Sigmoid colon (tissue), 6 donors: ENCODE measurements at regions not wholly inside any gene's neighbourhood (a gene's known extent, or its start where the extent isn't known, plus 50 kb on each side); places are given as distances from the start of the nearest gene placed in this dataset.

Experiments
- DNase-seq: peaks from one replicate; pipeline ENCODE4 v3.0.0-alpha.2; 2019
- H3K27ac ChIP-seq, 4 donors: fragments of 200-600 bp; sonication (generic); one replicate each; pipeline ENCODE4 v1.5.1; 2016 to 2019; ENCODE audit warnings: mild to moderate bottlenecking in 1 of 4
- H3K27me3 ChIP-seq, 3 donors: fragments of 200-600 bp; sonication (generic); one replicate each; pipeline ENCODE4 v1.5.1; 2019; ENCODE audit warnings: mild to moderate bottlenecking in 1 of 3
- H3K36me3 ChIP-seq, 4 donors: fragments of 200-600 bp; sonication (generic); one replicate each; pipeline ENCODE4 v1.5.1; 2016 to 2019
- H3K4me1 ChIP-seq, 4 donors: fragments of 200-600 bp; sonication (generic); one replicate each; pipeline ENCODE4 v1.5.1; 2017 to 2019
- H3K4me3 ChIP-seq, 4 donors: fragments of 200-600 bp; sonication (generic); one replicate each; pipeline ENCODE4 v1.5.1; 2017 to 2019; ENCODE audit warnings: mild to moderate bottlenecking in 2 of 4, moderate library complexity in 1 of 4
- H3K9me3 ChIP-seq, 4 donors: fragments of 200-600 bp in 3 of 4; sonication (generic) in 3 of 4; one replicate each; pipeline versions ENCODE4 v1.5.1 to v1.6.1; 2013 to 2019
- EP300 ChIP-seq, 4 donors: sonication (generic); formaldehyde crosslinking; IDR thresholded peaks; one replicate each; pipeline ENCODE4 v1.6.1; 2017; ENCODE audit warnings: antibody characterized with exemption in 4 of 4
- POLR2A ChIP-seq, 2 donors: fragments of 450-650 bp; IDR thresholded peaks; one replicate each; pipeline ENCODE4 v1.6.1; 2016; ENCODE audit warnings: antibody characterized with exemption in 2 of 2, mild to moderate bottlenecking in 2 of 2, moderate library complexity in 2 of 2
- POLR2AphosphoS5 ChIP-seq, 4 donors: sonication (generic); formaldehyde crosslinking; IDR thresholded peaks; one replicate each; pipeline ENCODE4 v1.6.1; 2017; ENCODE audit warnings: antibody characterized with exemption in 4 of 4
- WGBS, 2 donors: extraction: QIAGEN DNeasy Blood & Tissue Kit; methylation state at CpG; one replicate each; pipeline ENCODE4 v1.1.7; 2013; 5-methylcytosine and 5-hydroxymethylcytosine counted together
- intact Hi-C: fragments of 100-400 bp; cut with DNase I; formaldehyde crosslinking; loops from one replicate; pipeline ENCODE4 v1.15.1; 2023
- TF ChIP-seq, protein P1 (sequence below), 4 experiments: fragments of 450-650 bp in 3 of 4; fragments of 200-600 bp in 1 of 4; IDR thresholded peaks; one replicate each; pipeline ENCODE4 v1.5.1; 2016 to 2019; ENCODE audit warnings: antibody characterized with exemption in 4 of 4, mild to moderate bottlenecking in 3 of 4, moderate library complexity in 2 of 4
- donor health status: healthy with polysubstance abuse.
- donor health status: healthy.

DNA sequence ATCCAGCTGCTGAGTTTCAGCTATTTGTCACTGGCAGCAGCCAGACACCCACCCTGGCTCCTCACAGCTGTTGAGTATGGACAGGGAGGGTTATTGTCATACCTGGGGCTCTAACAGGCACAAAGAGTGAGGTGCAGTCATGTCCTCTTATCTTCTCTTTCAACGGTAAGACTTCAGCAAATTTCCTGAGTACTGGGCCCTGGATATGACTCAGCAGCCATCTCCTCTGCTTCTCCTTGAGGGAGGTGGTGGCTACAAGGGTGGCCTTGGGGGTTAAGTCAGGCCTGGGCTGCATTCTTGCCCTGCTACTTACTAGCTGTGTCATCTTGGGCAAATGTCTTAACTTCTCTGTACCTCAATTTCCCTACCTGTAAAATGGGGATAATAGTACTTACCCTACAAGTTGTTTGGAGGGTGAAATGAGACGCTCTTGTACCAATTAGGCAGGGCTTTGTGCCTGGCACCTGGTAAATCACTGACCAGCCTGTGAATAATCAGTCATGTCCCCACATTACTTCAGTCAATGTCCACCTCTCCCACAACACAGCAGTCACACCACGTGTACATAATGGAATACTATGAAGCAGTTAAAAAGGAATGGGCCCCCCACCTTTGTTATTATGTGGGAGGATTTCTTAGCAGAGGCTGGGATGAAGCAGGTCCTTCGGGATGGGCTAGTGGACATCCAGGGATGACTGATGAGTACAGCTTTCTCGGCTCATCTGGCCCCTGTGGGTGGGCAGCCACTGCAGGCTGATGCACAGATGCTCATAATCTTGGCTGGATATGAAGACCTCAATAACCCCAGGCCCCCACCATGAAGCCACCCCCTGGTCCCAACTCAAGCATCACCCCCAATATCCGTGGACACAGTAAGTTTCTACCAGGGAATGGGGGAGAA is 528.8 kb downstream of the SHQ1 start:
- Histone ChIP-seq H3K9me3 (no peaks in the 10 kb centered on the region), H3K27me3 (no peaks in the 10 kb centered on the region), H3K4me1 (peaks cover 0 to 11% (median 3%) of the 10 kb centered on the region in 4 donors), H3K27ac (no peak overlapping the region), H3K36me3 (no peaks in the 10 kb centered on the region), H3K4me3 (no peak overlapping the region)
- intact Hi-C loops, result no loop called here
- 81 to 84% methylated on average over 6 of the region's 6 CpGs for WGBS, 2 donors
- TF ChIP-seq, protein P1, sequence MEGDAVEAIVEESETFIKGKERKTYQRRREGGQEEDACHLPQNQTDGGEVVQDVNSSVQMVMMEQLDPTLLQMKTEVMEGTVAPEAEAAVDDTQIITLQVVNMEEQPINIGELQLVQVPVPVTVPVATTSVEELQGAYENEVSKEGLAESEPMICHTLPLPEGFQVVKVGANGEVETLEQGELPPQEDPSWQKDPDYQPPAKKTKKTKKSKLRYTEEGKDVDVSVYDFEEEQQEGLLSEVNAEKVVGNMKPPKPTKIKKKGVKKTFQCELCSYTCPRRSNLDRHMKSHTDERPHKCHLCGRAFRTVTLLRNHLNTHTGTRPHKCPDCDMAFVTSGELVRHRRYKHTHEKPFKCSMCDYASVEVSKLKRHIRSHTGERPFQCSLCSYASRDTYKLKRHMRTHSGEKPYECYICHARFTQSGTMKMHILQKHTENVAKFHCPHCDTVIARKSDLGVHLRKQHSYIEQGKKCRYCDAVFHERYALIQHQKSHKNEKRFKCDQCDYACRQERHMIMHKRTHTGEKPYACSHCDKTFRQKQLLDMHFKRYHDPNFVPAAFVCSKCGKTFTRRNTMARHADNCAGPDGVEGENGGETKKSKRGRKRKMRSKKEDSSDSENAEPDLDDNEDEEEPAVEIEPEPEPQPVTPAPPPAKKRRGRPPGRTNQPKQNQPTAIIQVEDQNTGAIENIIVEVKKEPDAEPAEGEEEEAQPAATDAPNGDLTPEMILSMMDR (IDR thresholded peaks at IDR 0.05), result no peak
- no peak for TF ChIP-seq POLR2AphosphoS5 (IDR thresholded peaks at IDR 0.05)
- no peak for TF ChIP-seq EP300 (IDR thresholded peaks at IDR 0.05)
- no peak for TF ChIP-seq POLR2A (IDR thresholded peaks at IDR 0.05)
- DNase-seq, result no peak

DNA sequence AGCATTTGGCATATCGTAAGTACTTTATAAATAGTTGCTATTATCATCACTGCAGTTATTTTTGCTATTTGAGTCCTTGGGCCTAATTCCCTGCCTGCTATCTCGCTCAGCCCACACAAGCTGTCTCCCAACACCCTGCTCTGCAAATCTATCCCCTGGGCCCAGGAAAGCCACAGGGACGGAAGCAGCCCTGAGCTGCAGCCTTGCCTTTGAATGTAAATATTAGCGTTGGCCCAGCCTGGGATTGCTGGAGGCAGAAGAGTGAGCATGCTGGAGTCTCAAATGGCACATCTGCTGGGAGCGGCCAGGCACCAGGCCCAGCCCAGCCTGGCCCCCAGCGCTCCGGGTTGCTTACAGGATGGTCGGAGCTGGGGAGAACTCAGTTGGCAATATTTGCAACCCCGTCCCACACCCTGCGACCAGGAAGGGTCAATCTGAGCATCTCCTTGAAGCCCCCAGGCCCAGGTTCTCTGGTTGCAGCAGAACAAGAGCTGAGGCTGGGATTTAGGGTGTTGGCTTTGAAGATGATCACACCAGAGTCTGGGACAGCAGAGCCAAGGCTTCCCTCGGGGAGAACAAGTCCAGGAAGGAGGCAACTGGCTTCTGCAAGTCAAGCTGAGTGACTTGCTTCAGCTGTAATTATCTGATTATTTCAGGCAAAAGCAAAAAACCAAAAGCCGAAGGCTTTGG is 529.6 kb downstream of the SHQ1 start:
- intact Hi-C loops, result no loop called here
- Histone ChIP-seq H3K9me3 (no peaks in the 10 kb centered on the region), H3K27me3 (no peaks in the 10 kb centered on the region), H3K4me1 (peaks cover 0 to 11% (median 3%) of the 10 kb centered on the region in 4 donors), H3K4me3 (no peak overlapping the region), H3K27ac (peak overlapping the region in 2 of 4 donors; percentile 18 to 37), H3K36me3 (no peaks in the 10 kb centered on the region)
- no peak for DNase-seq
- TF ChIP-seq POLR2A (IDR thresholded peaks at IDR 0.05), result no peak
- TF ChIP-seq, protein P1 (IDR thresholded peaks at IDR 0.05), result no peak
- no peak for TF ChIP-seq POLR2AphosphoS5 (IDR thresholded peaks at IDR 0.05)
- no peak for TF ChIP-seq EP300 (IDR thresholded peaks at IDR 0.05)
- 49 to 65% methylated on average over 12 of the region's 12 CpGs for WGBS, 2 donors

DNA sequence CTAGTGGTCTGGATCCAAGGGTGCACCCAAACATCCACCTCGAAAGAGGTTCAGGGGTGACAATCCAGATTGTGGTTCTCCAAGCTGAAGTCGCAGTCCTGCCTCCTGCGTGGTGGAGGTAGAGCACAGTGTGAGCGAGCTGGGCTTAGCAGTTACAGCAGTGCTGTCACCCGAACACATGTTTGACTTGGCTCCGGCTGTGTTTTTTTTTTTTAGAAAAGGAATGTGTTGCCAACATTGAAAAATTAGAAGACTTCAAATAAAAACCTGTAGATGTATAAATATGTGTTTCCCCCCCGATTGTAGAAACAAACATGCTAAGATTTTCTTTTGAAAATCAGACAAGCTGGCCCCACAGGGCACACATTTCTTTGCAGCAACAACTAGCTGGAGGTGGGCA is 530.8 kb downstream of the SHQ1 start:
- H3K9me3 ChIP-seq, result no peaks in the 10 kb centered on the region
- peaks cover 0 to 11% (median 3%) of the 10 kb centered on the region in 4 donors for H3K4me1 ChIP-seq
- DNase-seq, result no peak
- H3K36me3 ChIP-seq, result no peaks in the 10 kb centered on the region
- no peaks in the 10 kb centered on the region for H3K27me3 ChIP-seq
- TF ChIP-seq POLR2AphosphoS5 (IDR thresholded peaks at IDR 0.05) (no peak), EP300 (IDR thresholded peaks at IDR 0.05) (no peak), POLR2A (IDR thresholded peaks at IDR 0.05) (no peak)
- TF ChIP-seq, protein P1 (IDR thresholded peaks at IDR 0.05), result no peak
- intact Hi-C loops, result no loop called here
- WGBS, 2 donors, result 52 to 79% methylated on average over 7 of the region's 7 CpGs
- no peak overlapping the region for H3K27ac ChIP-seq
- H3K4me3 ChIP-seq, result no peak overlapping the region

DNA sequence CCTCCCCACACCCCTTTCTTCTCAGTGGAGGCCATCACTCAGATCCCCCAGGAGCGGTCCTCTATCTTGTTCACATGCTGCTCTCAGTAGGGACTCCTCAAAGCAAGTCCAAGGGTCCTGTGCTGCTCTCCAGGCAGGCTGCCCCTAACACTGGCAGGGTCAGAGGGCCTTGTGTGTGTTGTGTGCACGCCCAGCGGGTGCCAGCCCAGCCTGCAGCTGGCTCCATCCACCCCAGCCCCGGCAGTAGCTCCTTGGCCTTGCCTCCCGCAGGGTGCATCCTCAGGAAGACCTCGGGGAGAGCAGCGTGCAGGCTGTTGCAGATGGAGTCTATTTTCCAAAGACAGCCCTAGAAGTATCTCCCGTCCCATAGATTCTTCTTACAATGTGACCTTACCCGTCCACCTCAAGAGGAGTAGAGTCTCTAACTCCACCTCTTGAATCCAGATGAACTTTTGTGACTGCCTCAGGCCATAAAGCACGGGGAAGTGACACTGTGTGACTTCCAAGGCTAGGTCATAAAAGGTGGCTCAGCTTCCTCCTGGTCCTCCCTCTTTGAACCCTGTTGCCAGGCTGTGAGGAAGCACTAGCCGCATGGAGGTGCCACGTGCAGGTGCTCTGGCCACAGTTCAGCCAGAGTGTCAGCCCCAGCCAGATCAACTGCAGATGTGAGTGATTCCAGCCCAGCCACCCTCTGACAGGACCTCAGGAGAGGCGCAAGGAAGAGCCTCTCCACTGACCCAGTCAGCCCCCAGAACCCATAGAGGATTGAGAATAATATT is 531.6 kb downstream of the SHQ1 start:
- Histone ChIP-seq H3K9me3 (no peaks in the 10 kb centered on the region), H3K4me3 (no peak overlapping the region), H3K4me1 (peaks cover 0 to 11% (median 3%) of the 10 kb centered on the region in 4 donors), H3K27me3 (no peaks in the 10 kb centered on the region), H3K27ac (no peak overlapping the region), H3K36me3 (no peaks in the 10 kb centered on the region)
- WGBS, 2 donors, result 79 to 84% methylated on average over 13 of the region's 13 CpGs
- TF ChIP-seq, protein P1 (IDR thresholded peaks at IDR 0.05), result no peak
- TF ChIP-seq POLR2A (IDR thresholded peaks at IDR 0.05) (no peak), POLR2AphosphoS5 (IDR thresholded peaks at IDR 0.05) (no peak), EP300 (IDR thresholded peaks at IDR 0.05) (no peak)
- no peak for DNase-seq
- intact Hi-C loops, result no loop called here
